HG03469 (cell line): ENCODE measurements at regions not wholly inside any gene's neighbourhood (a gene's known extent, or its start where the extent isn't known, plus 50 kb on each side); places are given as distances from the start of the nearest gene placed in this dataset.

Experiments
- ATAC-seq: cut with Tn5 transposase; IDR thresholded peaks from one replicate; pipeline ENCODE4 v1.9.1; 2021; ENCODE audit warnings: mild to moderate bottlenecking, moderate library complexity, moderate number of reproducible peaks; ENCODE audit not compliant: unreplicated experiment

DNA sequence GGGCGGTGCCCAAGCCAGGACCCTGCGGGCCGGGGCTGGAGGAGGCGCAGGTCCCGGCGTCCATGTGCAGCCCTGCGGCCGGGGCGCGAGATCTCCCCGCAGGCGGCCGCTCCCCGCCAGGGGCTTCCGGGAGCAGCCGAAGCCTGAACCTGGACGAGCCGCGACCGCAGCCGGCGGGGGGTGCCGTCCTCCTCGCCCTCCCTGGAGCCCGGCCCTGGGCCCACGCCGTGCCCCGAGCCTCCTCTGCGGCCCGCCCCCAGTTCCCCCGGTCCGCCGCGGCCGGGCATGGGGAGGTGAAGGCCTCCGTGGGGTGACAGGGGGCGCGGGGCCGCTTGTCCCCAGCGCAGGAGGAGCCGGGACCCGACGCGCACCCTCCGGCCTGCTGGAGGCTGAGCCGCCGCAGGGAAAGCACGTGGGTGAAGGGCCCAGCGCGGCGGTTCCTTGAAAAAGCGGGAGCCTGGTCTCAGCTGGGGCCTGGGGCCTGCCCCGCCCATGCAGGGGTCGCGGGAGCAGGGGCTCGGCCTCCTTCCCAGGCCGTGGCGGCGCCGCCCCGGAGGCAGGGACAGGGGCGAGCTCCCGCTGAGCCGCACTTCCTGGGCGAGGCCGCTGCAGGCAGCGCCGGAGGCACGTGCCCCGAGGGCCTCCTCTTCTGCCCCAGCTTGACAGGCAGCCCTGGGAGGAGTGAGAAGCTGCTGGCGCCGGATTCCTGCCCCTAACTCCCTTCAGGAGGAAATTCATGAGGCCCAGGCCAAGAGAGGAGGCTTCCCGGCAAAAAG is 55.6 kb upstream of the PPP2R5C start:
- ATAC-seq = no peak

DNA sequence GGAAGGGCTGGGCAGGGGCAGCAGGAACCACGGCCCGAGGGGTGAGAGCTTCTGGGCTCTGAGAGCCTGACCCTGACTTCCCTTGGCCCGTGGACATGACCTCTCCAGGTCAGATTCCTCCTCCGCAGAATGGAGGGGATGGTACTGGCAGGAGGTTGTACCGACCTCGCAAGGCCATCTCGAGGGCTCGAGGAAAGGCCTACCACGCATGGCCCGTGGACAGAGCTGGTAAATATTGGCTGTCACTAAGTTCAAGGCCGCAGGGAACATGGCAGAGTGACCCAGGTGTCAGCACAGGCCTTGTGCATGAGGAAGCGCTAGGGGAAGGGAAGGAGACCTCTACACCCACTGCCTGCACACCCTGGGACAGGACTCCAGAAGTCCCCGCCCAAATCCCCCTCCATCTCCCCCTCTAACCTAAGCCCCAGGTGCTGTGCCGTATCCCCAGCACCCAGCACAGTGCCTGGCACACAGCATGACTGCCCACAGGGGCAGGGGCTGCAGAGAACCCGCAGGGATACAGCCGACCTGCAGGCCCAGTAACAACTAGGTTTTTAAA is 54.9 kb upstream of the PPP2R5C start:
- ATAC-seq = no peak

DNA sequence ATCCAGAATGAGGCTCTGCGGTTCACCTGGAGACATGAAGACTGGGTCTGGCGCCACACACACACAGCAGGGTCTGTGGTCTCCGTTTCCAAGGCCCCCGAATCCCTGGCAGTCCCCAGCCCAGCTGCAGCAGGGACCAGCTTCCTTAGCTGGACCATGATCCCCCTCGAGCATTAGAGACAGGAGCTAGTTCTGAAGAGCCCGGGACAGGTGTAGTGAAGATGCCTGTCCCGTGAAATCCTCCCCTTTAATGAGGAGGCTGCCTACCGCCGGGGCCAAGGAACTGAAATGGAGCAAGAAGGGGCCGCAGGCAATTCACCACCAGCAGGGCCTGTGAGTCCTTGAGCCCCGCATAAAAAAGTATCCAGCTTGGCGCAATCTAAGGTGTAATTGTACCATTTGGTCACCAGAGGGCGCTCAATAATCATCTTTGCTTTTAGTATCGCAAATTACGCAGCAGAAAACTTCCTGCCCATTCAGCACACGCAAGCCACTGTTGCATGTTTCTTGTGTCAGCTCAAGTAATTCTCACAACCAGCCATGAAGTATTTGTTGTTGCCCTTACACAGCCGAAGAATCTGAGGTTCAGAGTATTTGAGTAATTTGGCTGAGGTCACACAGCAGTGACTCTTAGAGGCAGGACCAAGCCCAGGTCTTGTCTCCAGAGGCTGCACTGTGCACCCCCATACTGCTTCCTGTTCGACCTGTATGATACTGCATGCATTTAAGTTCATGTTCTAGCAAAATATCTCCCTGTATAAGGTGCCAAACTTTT is 54.3 kb upstream of the PPP2R5C start:
- no peak for ATAC-seq

DNA sequence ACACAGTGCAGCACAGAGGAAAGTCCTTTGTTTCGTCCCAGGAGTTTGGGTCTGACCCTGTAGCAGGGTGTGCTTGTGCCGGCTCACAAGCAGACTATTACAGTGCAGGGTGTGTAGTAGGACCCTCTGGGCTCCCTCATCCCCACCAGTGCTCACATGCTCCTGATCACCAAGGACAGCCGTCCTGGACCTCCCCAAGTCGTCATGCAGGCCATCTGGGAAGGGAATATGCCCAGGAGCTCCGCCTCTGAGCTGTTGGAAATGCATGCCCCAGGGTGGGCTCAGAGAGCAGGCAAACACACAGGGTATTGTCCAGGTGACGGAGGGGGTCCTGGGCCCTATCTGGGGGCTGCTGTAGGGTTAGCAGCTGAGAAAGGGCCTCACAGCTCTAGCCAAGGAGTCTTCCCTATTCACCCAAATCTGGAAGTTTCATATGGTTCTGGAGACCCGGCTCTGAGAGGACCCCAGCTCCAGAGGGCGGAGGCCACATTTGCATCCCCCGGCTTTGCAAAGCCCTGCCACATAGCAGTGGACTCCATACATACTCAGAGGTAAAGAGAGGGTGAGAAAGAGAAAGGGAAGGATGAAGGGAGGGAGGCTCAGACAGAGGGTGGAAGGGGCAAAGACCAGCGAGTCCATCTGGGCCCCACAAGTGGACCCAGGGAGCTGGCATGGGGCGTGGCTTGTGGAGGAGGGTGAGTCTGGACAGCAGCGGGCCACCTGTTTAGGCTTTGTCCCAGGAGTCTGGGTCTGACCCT is 53.5 kb upstream of the PPP2R5C start:
- ATAC-seq = no peak

DNA sequence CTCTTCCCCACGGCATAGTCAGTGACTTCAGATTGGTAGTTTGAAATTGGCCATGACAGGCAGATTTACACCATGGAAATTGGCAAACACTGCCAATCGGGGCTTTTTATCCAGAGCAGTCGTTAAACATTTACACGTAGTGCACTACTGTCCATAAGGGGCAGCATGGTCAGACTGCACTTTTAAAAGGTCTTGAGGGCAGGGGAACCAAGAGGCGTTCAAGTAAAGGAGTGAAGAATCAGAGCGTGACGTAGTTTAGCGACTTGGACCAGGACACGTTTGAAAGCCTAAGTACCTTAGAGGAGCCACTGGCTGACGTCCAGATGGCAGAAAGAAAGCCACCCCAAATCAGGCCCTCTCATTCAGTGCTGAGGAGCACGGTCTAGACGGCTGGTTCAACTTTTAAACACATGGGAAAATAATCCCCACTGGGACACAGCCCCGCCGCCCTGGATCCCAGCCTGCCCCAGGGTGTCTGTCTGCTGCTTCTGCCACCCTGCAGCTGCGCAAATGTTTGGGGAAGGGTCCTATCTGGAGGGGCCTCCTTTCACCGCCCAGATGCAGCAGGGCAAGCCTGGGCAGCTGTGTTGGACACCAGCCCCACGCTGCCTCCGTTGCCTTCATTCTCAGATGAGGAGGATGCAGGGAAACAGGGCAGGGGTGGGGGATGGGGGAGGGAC is 52.5 kb upstream of the PPP2R5C start:
- ATAC-seq = no peak

DNA sequence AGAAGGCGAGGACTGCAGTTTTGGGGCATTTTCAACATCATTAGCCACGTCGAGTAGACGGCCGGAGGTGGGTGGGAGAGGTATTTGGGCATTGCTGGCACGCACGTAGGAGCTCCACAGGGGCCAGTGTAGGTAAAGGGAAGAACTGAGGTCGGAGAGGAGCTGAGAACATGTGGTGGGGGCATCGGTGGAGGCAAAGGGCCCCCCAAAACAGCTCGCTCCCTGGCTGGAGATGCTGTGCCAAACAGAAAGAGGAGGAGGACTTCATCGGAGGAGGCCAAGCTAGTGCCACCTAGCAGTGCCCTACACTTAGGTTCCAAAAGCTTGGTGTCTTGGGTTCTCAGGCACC is 52.0 kb upstream of the PPP2R5C start:
- ATAC-seq = no peak

DNA sequence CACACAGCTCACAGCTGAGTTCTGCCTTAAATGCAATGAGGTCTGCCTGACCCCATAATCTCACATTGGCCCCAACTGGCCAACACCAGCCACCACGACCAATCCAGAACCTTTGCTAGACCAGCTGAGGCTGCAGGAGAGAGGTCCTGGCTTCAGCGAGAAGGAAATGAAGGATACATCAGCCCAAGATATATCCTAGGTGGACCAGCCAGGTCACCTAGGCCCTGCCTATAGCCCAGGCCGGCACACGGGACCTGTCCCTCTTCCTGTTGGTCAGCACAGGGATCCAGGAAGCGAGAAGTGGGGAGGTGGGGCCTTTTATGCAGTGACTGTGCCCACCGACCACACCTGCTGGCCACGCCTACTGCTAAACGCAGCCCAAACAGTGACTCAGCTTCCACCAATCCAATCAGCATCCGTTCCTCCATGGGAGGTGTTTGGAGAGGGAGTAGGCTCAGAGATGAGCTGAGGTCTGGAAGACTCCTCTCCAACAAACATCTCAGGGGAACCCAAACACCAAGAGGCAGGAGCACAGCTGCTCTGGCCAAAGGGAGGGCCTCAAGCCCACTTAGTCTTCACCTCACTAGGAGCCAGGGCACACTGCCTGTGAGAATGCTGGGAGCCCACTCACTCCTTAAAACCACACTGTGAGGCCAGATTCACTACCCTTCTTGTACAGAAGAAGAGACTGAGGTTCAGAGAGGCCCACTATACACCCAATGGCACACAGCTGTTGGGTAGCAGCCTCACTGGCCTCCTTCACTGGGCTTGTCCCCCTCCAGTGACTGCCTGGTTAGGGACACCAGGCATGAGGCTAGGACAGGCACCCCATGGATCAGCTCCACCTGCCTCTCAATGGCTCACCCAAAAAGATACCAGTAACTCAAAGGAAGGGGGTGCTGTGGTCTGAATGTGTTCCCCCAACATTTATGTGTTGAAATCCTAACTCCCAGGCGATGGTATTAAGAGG is 51.3 kb upstream of the PPP2R5C start:
- ATAC-seq = no peak

DNA sequence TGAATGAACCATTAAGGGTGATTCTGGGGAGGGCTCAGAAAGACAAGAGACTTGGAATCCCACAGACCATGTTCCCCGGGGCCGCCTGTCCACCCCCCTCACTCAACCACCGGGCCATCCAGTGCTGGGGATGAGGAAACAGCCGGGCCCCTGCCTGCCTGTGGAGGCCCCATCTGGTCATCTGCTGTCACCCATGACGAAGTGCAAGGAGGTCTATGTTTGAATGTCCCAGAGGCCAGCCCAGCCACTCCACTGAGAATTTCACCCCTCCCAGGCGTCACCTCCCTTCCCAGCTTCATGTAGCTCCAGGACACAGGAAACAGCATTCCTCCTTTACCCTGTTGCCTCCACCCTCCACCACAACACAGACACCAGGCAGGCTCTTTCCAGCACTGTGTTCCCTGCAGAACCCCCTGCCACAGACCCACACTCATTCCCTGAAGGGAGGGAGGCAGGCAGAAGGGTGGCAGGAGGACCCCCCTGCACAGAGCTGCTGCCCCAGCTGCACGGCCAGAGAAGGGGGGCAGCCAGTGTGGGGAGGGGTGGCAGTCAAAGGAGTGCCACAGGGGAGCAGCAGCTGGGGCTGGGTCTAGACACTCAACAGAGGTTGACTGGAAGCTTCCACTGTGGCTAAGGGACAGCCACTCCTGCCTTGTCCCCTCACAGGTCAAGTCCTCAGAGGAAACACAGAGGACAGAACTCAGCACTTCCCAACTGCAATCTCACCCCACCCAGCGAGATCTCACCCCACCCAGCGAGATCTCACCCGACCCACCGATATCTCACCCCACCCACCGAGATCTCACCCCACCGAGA is 50.3 kb upstream of the PPP2R5C start:
- ATAC-seq = no peak
